ENCODE measurements at regions not wholly inside any gene's neighbourhood (a gene's known extent, or its start where the extent isn't known, plus 50 kb on each side); places are given as distances from the start of the nearest gene placed in this dataset.

DNA sequence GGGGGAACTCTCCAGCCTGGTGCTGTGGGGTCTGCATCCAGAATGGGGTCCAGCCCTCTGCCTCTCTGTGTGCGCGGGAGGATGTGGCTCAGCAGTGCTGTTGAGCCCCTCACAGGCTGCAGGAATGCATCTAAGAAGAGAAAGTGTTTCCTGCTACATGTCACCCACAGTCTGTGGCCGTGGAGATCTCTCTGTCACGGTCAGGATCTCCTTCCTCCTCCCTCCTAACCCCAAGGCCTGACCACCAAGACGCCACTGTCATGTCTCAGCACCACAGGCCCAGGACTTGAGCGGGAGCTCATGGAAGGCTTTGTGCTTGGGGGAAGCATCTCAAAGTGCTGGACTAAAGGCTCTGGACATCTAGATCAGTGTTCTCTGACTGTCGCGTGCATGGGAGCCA is 90.1 kb downstream of the SREK1 start:
- no peak overlapping the region for H3K4me3 ChIP-seq (ENCODE audit: low read depth, low read length)
- H3K9me3 ChIP-seq (ENCODE audit: control insufficient read depth, insufficient read depth, low read depth, low read length): no peaks in the 10 kb centered on the region
- H3K4me1 ChIP-seq (ENCODE audit: control insufficient read depth, insufficient read depth, low read length): peaks cover 15% of the 10 kb centered on the region
- H3K27ac ChIP-seq (ENCODE audit: low read depth, low read length): no peak overlapping the region
- no peak overlapping the region for H3K9ac ChIP-seq (ENCODE audit: low read length)
- no peaks in the 10 kb centered on the region for H3K27me3 ChIP-seq (ENCODE audit: control insufficient read depth, insufficient read depth, low read length)
- H3K36me3 ChIP-seq (ENCODE audit: control insufficient read depth, insufficient read depth, low read length): no peaks in the 10 kb centered on the region

DNA sequence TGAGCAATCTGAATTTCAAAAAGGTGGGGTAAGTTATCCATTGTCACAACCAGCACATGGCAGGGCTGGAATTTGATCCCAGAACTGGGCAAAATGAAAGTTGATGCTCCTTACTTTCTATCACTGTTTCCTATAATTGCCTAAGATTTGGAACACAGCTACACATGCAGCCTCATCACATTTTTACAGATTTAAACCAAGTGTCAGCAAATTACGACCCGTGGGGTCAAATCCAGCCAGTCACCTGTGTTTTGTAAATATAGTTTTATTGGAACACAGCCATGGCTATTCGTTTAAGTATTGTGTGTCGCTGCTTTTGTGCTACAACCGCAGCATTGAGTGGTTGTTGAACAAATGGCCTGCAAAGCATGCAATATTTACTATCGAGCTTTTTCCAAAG is 94.3 kb downstream of the SREK1 start:
- H3K4me1 ChIP-seq (ENCODE audit: control insufficient read depth, insufficient read depth, low read length): peaks cover 4% of the 10 kb centered on the region; the same call in 1 of the 2 replicates
- no peaks in the 10 kb centered on the region for H3K27me3 ChIP-seq (ENCODE audit: control insufficient read depth, insufficient read depth, low read length)
- H3K9ac ChIP-seq (ENCODE audit: low read length): no peak overlapping the region
- no peaks in the 10 kb centered on the region for H3K36me3 ChIP-seq (ENCODE audit: control insufficient read depth, insufficient read depth, low read length)
- no peaks in the 10 kb centered on the region for H3K9me3 ChIP-seq (ENCODE audit: control insufficient read depth, insufficient read depth, low read depth, low read length)
- no peak overlapping the region for H3K27ac ChIP-seq (ENCODE audit: low read depth, low read length)
- no peak overlapping the region for H3K4me3 ChIP-seq (ENCODE audit: low read depth, low read length)

DNA sequence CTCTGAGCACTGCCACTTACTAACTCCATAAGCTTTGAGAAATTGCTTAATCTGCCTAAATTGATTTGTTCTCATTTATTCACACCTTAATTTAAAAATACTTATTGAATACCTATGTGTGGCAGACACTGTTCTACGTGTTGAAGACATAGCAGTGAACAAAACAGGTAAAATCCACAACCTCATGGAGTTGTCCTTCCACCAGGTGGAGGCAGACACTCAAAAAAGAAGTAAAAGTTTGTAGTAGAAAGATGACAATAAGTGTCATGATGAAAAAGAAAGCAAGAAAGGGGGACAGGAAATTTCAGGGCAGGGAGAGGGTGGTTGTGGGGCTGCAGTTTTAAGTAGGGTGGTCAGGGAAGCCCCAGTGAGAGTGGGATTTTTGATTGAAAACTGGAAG is 94.9 kb downstream of the SREK1 start:
- Histone ChIP-seq H3K9ac (ENCODE audit: low read length) (no peak overlapping the region), H3K4me1 (ENCODE audit: control insufficient read depth, insufficient read depth, low read length) (no peaks in the 10 kb centered on the region), H3K4me3 (ENCODE audit: low read depth, low read length) (no peak overlapping the region), H3K27ac (ENCODE audit: low read depth, low read length) (no peak overlapping the region), H3K36me3 (ENCODE audit: control insufficient read depth, insufficient read depth, low read length) (no peaks in the 10 kb centered on the region), H3K27me3 (ENCODE audit: control insufficient read depth, insufficient read depth, low read length) (no peaks in the 10 kb centered on the region), H3K9me3 (ENCODE audit: control insufficient read depth, insufficient read depth, low read depth, low read length) (no peaks in the 10 kb centered on the region)

DNA sequence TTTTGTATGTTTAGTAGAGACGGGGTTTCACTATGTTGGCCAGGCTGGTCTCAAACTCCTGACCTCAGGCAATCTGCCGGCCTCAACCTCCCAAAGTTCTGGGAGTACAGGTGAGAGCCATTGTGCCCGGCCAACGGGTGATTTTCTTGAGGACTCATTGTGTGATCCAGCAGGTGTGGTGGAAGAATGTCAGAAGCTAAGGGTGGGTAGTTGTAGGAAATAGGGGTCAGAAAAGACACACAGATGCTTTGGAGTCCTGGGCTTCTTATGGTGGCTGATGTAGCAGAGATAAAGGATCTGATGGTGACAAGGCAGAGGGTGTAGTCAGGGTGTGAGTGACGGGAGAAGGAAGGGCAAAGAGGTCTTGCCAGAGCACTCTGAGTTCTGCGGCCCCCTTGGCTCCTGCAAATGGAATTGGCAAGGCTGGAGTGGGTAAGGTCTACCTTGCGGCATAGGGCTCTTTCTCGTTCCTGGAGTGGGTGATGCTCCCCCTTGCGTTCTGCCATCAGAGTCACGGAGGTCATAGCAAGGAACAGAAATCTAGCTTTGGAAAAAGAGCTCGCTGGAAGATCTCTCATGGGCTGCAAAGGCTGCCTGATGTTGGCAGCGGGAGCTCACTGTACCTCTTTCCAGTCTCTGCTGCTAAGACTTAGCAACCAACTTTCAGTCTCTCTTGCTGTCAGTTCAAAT is 97.2 kb downstream of the SREK1 start:
- Histone ChIP-seq H3K27ac (ENCODE audit: low read depth, low read length) (no peak overlapping the region), H3K4me3 (ENCODE audit: low read depth, low read length) (no peak overlapping the region), H3K36me3 (ENCODE audit: control insufficient read depth, insufficient read depth, low read length) (no peaks in the 10 kb centered on the region), H3K9me3 (ENCODE audit: control insufficient read depth, insufficient read depth, low read depth, low read length) (no peaks in the 10 kb centered on the region), H3K27me3 (ENCODE audit: control insufficient read depth, insufficient read depth, low read length) (no peaks in the 10 kb centered on the region), H3K4me1 (ENCODE audit: control insufficient read depth, insufficient read depth, low read length) (no peaks in the 10 kb centered on the region), H3K9ac (ENCODE audit: low read length) (no peak overlapping the region)

DNA sequence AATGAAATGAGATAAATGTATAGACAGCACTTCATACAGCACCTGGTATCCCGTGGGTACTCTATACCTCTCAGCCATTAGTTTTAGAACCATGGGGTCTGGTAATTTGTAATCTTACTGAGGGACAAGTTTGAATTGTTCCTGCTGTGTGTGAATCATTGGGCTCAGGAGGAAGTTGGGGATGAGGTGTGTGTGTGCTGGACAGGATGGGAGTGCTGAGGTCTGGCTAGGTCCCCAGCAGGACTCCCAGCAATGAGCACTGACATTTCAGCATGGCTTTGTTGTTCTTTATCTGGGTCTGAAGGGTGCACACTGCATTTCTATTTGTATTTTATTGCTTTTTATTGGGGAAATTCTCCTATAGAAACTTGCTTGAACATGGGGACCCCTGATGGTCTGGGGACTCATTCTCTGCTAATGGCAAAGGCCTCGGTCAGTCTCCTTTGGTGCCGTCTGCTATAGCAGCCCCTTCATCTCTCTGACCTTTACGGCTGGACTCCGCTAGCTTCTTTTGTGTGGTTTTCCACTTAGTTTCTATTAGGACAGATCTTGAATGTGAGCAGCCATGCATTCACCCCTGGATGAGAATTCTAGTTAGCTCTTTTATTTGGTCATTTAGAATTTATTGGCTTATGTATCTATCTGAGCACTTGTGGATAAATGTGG is 98.1 kb downstream of the SREK1 start:
- H3K4me1 ChIP-seq (ENCODE audit: control insufficient read depth, insufficient read depth, low read length): no peaks in the 10 kb centered on the region
- H3K27me3 ChIP-seq (ENCODE audit: control insufficient read depth, insufficient read depth, low read length): no peaks in the 10 kb centered on the region

DNA sequence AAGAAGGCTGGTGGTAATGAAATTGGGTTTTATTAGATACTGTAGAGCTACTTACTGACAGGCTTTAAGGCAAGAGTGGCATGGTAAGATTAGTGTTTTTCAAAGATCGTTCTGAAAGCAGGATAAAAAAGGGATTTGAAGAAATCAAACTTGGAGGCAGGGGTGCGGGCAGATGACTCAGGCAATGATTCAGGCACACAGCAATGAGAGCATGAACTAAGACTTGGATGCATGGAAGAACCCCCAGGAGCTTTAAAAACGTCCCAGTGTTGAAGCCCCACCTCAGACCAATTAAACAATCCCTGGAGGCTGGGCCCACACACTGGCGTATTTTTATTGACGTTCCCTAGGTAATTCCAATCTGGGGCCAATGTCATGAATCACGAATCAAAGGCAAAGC is 102.5 kb downstream of the SREK1 start:
- H3K27ac ChIP-seq (ENCODE audit: low read depth, low read length): no peak overlapping the region
- H3K27me3 ChIP-seq (ENCODE audit: control insufficient read depth, insufficient read depth, low read length): no peaks in the 10 kb centered on the region
- no peaks in the 10 kb centered on the region for H3K36me3 ChIP-seq (ENCODE audit: control insufficient read depth, insufficient read depth, low read length)
- peaks cover 6% of the 10 kb centered on the region for H3K4me1 ChIP-seq (ENCODE audit: control insufficient read depth, insufficient read depth, low read length)
- no peak overlapping the region for H3K4me3 ChIP-seq (ENCODE audit: low read depth, low read length)
- no peaks in the 10 kb centered on the region for H3K9me3 ChIP-seq (ENCODE audit: control insufficient read depth, insufficient read depth, low read depth, low read length)
- H3K9ac ChIP-seq (ENCODE audit: low read length): no peak overlapping the region

More for the DNA sequence above, 98.1 kb downstream of the SREK1 start:
- Histone ChIP-seq H3K36me3 (ENCODE audit: control insufficient read depth, insufficient read depth, low read length) (no peaks in the 10 kb centered on the region), H3K27ac (ENCODE audit: low read depth, low read length) (no peak overlapping the region), H3K9ac (ENCODE audit: low read length) (no peak overlapping the region), H3K9me3 (ENCODE audit: control insufficient read depth, insufficient read depth, low read depth, low read length) (no peaks in the 10 kb centered on the region), H3K4me3 (ENCODE audit: low read depth, low read length) (no peak overlapping the region)

DNA sequence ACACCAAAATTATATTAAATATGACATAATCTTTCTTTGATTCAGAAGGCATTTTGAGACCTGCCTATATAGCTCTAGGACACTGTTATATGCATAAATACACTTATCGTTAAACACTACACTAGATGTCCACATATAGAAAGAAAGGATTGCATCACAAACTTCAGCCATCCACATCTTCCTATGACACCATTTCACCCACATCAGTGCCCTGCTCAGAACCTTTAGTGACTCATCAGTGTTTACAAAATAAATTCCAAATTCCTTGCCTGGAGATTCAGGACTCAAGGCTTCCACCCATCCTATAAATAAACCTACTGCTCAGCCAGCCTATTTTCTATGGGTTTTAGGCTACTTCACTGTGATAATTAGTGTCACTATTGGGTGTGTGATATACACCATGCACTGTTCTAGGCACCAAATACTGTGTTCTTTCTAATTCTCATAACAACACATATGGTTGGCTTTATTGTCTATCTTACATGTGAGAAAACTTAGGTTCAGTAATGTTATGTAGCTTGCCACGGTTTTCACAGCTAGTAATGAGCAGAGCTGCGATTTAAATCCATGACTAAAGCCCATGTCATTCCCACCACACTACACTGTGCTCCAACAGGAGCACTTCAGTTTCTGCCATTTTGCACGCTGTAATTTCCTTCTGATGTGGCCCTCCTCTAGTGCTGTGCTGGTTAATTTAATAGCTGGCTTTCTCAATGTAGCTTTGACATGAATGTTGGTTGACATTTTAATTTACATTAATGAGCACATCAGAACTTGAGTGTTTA is 103.3 kb downstream of the SREK1 start:
- H3K9ac ChIP-seq (ENCODE audit: low read length): no peak overlapping the region
- H3K9me3 ChIP-seq (ENCODE audit: control insufficient read depth, insufficient read depth, low read depth, low read length): no peaks in the 10 kb centered on the region
- H3K27me3 ChIP-seq (ENCODE audit: control insufficient read depth, insufficient read depth, low read length): no peaks in the 10 kb centered on the region
- H3K36me3 ChIP-seq (ENCODE audit: control insufficient read depth, insufficient read depth, low read length): no peaks in the 10 kb centered on the region
- no peak overlapping the region for H3K4me3 ChIP-seq (ENCODE audit: low read depth, low read length)
- peaks cover 6% of the 10 kb centered on the region for H3K4me1 ChIP-seq (ENCODE audit: control insufficient read depth, insufficient read depth, low read length)
- no peak overlapping the region for H3K27ac ChIP-seq (ENCODE audit: low read depth, low read length)

DNA sequence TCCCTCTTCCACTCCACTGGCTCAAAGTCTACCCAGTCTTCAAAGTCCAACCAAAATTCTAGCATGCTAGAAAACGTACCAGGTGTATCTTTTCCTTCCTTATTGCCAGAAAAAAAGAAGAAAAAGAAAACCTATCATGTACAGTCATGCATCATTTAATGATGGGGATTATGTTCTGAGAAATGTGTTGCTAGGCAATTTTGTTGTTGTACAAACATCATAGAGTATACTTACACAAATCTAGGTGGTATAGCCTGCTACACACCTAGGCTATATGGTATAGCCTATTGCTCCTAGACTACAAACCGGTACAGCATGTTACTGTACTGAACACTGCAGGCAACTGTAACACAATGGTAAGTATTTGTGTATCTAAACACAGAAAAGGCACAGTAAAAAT is 104.8 kb downstream of the SREK1 start:
- H3K4me3 ChIP-seq (ENCODE audit: low read depth, low read length): no peak overlapping the region
- H3K27ac ChIP-seq (ENCODE audit: low read depth, low read length): no peak overlapping the region
- H3K9ac ChIP-seq (ENCODE audit: low read length): no peak overlapping the region
- no peaks in the 10 kb centered on the region for H3K36me3 ChIP-seq (ENCODE audit: control insufficient read depth, insufficient read depth, low read length)
- H3K9me3 ChIP-seq (ENCODE audit: control insufficient read depth, insufficient read depth, low read depth, low read length): no peaks in the 10 kb centered on the region
- peaks cover 6% of the 10 kb centered on the region for H3K4me1 ChIP-seq (ENCODE audit: control insufficient read depth, insufficient read depth, low read length)
- no peaks in the 10 kb centered on the region for H3K27me3 ChIP-seq (ENCODE audit: control insufficient read depth, insufficient read depth, low read length)

DNA sequence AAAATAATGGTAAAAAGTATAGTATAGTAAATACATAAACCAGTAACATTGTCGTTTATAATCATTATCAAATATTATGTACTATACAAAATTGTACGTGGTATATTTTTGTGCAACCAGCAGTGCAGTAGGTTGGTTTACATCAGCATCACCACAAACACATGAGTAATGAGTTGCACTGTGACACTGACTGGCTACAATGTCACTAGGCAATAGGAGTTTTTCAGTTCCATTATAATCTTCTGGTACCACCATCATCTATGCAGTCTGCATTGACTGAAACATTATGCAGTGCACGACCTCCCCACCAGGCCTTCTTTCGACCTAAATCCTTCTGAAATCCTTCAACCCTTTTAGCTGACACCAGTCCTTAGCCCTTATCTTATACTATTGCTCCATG is 105.8 kb downstream of the SREK1 start:
- H3K27me3 ChIP-seq (ENCODE audit: control insufficient read depth, insufficient read depth, low read length): no peaks in the 10 kb centered on the region
- peaks cover 6% of the 10 kb centered on the region for H3K4me1 ChIP-seq (ENCODE audit: control insufficient read depth, insufficient read depth, low read length)
- H3K9ac ChIP-seq (ENCODE audit: low read length): no peak overlapping the region
- no peak overlapping the region for H3K4me3 ChIP-seq (ENCODE audit: low read depth, low read length)
- no peak overlapping the region for H3K27ac ChIP-seq (ENCODE audit: low read depth, low read length)
- no peaks in the 10 kb centered on the region for H3K36me3 ChIP-seq (ENCODE audit: control insufficient read depth, insufficient read depth, low read length)
- H3K9me3 ChIP-seq (ENCODE audit: control insufficient read depth, insufficient read depth, low read depth, low read length): no peaks in the 10 kb centered on the region

DNA sequence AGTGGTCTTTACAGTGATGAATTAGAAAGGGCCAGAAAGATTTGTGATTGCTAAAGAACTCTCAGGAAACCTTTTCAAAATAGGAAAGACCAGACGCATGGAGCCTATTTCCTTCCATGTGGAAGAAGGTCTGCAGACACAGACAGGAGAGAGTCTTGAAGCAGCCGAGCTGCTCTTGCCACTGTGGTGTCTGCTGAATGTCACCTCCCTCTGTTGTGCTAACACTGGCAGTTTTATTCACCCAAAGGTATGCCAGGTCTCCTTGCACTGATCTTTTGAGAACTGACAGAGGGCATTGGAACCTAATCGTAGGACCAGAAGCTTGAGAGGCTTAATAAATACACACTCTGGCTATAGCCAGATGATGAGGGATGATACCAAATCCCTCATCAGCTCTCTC is 108.7 kb downstream of the SREK1 start:
- Histone ChIP-seq H3K27me3 (ENCODE audit: control insufficient read depth, insufficient read depth, low read length) (no peaks in the 10 kb centered on the region), H3K36me3 (ENCODE audit: control insufficient read depth, insufficient read depth, low read length) (no peaks in the 10 kb centered on the region), H3K27ac (ENCODE audit: low read depth, low read length) (no peak overlapping the region), H3K9ac (ENCODE audit: low read length) (no peak overlapping the region), H3K4me3 (ENCODE audit: low read depth, low read length) (no peak overlapping the region), H3K9me3 (ENCODE audit: control insufficient read depth, insufficient read depth, low read depth, low read length) (no peaks in the 10 kb centered on the region), H3K4me1 (ENCODE audit: control insufficient read depth, insufficient read depth, low read length) (peaks cover 3% of the 10 kb centered on the region; the same call in 1 of the 2 replicates)

DNA sequence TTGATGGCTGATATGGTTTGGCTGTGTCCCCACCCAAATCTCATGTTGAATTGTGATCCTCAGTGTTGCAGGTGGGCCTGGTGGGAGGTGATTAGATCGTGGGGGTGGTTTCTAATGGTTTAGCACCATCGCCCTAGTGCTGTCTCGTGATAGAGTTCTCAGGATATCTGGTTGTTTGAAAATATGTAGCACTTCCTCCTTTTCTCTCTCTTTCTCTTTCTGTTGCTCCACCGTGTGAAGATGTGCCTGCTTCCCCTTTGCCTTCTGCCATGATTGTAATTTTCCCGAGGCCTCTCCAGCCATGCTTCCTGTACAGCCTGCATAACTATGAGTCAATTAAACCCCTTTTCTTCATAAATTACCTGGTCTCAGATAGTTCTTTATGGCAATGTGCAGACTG is 111.6 kb downstream of the SREK1 start:
- H3K9me3 ChIP-seq (ENCODE audit: control insufficient read depth, insufficient read depth, low read depth, low read length): no peaks in the 10 kb centered on the region
- no peak overlapping the region for H3K9ac ChIP-seq (ENCODE audit: low read length)
- no peaks in the 10 kb centered on the region for H3K27me3 ChIP-seq (ENCODE audit: control insufficient read depth, insufficient read depth, low read length)
- no peak overlapping the region for H3K4me3 ChIP-seq (ENCODE audit: low read depth, low read length)
- H3K36me3 ChIP-seq (ENCODE audit: control insufficient read depth, insufficient read depth, low read length): no peaks in the 10 kb centered on the region
- peaks cover 2% of the 10 kb centered on the region; the same call in 1 of the 2 replicates for H3K4me1 ChIP-seq (ENCODE audit: control insufficient read depth, insufficient read depth, low read length)
- no peak overlapping the region for H3K27ac ChIP-seq (ENCODE audit: low read depth, low read length)
